ENCODE measurements at regions not wholly inside any gene's neighbourhood (a gene's known extent, or its start where the extent isn't known, plus 50 kb on each side); places are given as distances from the start of the nearest gene placed in this dataset.

DNA sequence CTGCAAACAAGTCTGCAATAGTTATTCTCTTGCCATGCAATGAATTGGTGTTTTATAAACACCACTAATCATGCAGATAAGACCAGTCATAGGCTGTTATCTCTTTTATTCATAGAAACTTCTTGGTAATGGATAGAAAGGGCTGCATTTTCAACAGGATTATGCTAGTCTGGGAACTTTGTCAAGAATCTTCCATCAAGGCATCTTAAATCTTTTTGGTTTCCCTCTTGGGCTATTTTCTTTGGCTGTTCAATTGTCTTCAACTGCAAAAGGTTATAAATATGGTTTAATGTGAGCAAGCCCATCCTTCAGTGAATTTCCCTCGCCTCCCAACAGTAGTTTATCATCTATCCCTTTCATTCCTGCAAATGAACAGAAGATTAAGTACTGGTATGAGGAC is 59.0 kb upstream of the MINAR1 start:
- in situ Hi-C loops (cut with HindIII; ENCODE audit: low sequenced_read_pairs): no loop called here

DNA sequence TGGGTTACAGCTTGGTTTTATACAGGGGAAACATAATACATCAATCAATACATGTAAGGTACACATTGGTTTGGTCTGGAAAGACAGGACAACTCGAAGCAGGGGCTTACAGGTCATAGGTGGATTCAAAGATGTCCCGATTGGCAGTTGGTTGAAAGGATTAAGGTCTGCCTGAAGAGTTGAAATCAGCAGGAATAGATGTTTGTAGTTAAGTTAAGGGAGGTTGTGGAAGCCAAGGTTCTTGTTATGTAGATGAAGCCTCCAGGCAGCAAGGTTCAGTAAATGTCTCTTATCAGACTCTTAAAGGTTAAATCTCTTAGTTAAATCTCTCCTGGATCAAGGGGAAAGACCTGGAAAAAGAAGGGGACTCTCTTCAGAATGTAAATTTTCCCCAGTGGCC is 58.4 kb upstream of the MINAR1 start:
- in situ Hi-C loops (cut with HindIII; ENCODE audit: low sequenced_read_pairs): no loop called here

DNA sequence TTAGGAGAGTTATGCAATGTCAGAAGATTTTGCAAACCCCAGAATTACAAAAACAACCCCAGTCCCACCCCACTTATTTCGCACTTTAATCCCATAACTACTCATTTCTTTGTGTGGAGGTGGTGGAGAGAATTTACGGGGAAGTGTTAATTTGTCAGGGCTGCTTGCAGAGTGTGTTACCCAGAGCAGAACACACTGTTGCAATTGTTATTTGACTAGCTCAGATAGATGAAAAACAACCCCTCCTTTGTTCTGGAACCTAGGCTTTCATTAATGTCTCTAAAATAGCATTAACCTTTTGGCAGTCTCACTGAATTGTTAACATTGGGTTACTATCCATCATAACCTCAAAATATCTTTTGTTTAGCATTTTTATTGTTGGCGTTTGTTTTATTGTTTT is 55.8 kb upstream of the MINAR1 start:
- in situ Hi-C loops (cut with HindIII; ENCODE audit: low sequenced_read_pairs): no loop called here

DNA sequence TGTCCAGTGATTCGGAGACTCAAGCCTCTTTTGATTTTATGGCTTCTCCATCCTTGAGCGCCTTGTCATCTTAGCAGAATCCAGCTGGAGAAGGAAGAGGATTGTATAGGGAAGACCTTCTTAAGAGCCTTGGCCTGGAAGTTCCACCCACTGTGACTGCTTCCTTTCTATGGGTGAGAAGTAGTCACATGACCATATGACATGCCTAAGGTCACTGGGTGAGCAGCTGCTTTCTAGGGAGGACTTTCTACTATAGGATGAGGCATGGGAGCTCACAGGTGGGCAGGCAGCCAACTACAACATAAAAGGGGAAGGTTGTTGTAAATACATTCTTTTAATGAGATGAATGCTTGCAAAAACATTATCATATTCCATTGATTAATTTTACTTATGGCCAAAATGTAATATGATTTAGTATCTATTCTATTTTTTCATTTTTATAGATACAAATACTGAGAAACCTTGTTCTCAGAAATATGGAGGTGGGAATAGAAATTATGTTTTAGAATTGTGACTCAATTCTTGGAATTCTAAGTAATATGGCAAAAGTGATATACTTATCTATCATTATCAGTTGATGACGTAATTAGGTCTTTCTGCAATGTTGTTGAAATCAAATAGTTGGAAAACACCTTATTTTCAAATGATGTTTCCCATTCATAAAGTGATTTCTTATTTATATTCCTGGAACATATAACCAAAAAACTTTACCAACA is 53.6 kb upstream of the MINAR1 start:
- in situ Hi-C loops (cut with HindIII; ENCODE audit: low sequenced_read_pairs): no loop called here

DNA sequence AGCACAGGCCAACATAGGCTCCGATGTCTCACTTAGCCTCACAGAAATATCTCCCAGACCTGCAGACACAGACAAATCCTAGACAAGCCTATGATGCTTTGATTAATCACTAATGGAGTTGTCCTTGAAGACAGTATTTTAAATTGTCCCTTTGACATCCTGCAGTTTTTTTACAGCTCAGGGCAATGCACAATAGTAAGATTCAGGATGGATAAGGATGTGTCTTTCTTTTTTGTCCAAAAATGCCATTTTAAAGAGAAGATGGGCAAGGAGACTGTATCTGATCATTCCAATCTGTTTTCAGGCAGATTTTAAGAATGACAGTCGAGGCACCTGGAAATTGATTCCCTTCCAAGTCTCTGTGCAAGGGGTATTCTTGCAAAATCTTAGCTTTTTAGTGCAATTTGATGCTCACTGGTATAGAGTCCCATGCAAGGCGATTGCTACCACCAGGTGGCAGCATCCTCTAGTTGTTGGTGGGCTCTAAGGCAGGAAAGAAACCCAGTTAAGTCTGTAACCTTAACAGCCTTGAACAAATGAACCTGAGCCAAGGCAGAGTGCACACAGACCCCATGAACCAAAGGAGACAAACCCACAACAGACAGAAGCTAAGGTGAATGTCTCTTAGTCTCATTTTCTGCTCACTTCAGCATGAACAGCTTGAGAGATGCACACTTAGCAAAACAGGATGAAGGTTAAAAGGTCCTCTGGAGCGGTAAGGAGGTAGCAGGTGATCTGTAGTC is 51.2 kb upstream of the MINAR1 start:
- in situ Hi-C loops (cut with HindIII; ENCODE audit: low sequenced_read_pairs): loop anchor here (5.0 kb wide), 1 partner anchor 41 kb away; no protein-coding TSS in a partner anchor

DNA sequence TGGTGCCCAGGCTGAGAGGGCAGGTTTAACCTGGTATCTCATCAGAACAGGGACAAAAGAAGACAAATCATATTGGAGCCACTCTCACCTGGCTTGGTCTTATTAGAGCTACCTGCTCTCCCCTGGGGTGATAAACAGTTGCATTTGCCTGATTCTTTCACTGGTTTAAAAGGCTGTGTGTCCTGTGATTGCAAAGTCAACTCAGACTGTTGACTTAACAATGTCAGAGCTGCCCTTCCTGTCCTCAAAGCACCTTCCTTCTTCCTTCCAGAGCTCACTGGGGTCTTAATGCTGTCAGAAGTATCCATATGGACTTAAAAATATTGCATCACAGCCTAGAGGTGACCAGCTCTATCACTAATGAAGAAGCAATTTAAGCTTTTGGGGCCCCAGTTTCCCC is 50.5 kb upstream of the MINAR1 start:
- in situ Hi-C loops (cut with HindIII; ENCODE audit: low sequenced_read_pairs): loop anchor here (5.0 kb wide), 1 partner anchor 41 kb away; no protein-coding TSS in a partner anchor

Measured in DLD1 (cell line).